ENCODE measurements at regions not wholly inside any gene's neighbourhood (a gene's known extent, or its start where the extent isn't known, plus 50 kb on each side); places are given as distances from the start of the nearest gene placed in this dataset.

- TF ChIP-seq CTCF (IDR thresholded peaks at IDR 0.05; ENCODE audit: low read length) (no peak), EZH2 (IDR thresholded peaks at IDR 0.05; ENCODE audit: borderline replicate concordance, low read length) (no peak)
- H3K4me1 ChIP-seq (ENCODE audit: insufficient read depth, low read length, severe bottlenecking), result no peaks in the 10 kb centered on the region
- no peak overlapping the region for H3K27ac ChIP-seq (ENCODE audit: low read depth, low read length, poor library complexity, severe bottlenecking)
- no peaks in the 10 kb centered on the region for H3F3A ChIP-seq (ENCODE audit: insufficient read depth, low read length)
- no peak overlapping the region for H2AFZ ChIP-seq (ENCODE audit: low read length)
- H3K9me3 ChIP-seq (ENCODE audit: low read length), result no peaks in the 10 kb centered on the region
- H3K79me2 ChIP-seq (ENCODE audit: insufficient read depth, low read length), result no peaks in the 10 kb centered on the region
- H3K9me2 ChIP-seq (ENCODE audit: low read depth, low read length), result no peaks in the 10 kb centered on the region
- H3K27me3 ChIP-seq (ENCODE audit: insufficient read depth, low read length), result no peaks in the 10 kb centered on the region
- no peaks in the 10 kb centered on the region for H3K36me3 ChIP-seq (ENCODE audit: insufficient read depth, low read length)
- no peak overlapping the region for H3K4me3 ChIP-seq (ENCODE audit: low read depth, low read length, poor library complexity, severe bottlenecking)
- no peak overlapping the region for H3K4me2 ChIP-seq (ENCODE audit: low read length)
- no peaks in the 10 kb centered on the region for H4K20me1 ChIP-seq (ENCODE audit: insufficient read depth, low read length)
- no peak overlapping the region for H3K9ac ChIP-seq (ENCODE audit: low read length)
These were observed 389.4 kb downstream of the TEX13C start for GRCh38 chrX:125709074-125709473.

GRCh38 chrX:125709532-125709931, 389.9 kb downstream of the TEX13C start:
- Histone ChIP-seq H3K79me2 (ENCODE audit: insufficient read depth, low read length) (no peaks in the 10 kb centered on the region), H3K9me2 (ENCODE audit: low read depth, low read length) (no peaks in the 10 kb centered on the region), H3K36me3 (ENCODE audit: insufficient read depth, low read length) (no peaks in the 10 kb centered on the region), H3K27me3 (ENCODE audit: insufficient read depth, low read length) (no peaks in the 10 kb centered on the region), H3K4me2 (ENCODE audit: low read length) (no peak overlapping the region), H3K9ac (ENCODE audit: low read length) (no peak overlapping the region), H3K4me3 (ENCODE audit: low read depth, low read length, poor library complexity, severe bottlenecking) (no peak overlapping the region), H3K9me3 (ENCODE audit: low read length) (no peaks in the 10 kb centered on the region), H3K4me1 (ENCODE audit: insufficient read depth, low read length, severe bottlenecking) (no peaks in the 10 kb centered on the region), H2AFZ (ENCODE audit: low read length) (no peak overlapping the region), H4K20me1 (ENCODE audit: insufficient read depth, low read length) (no peaks in the 10 kb centered on the region), H3F3A (ENCODE audit: insufficient read depth, low read length) (no peaks in the 10 kb centered on the region), H3K27ac (ENCODE audit: low read depth, low read length, poor library complexity, severe bottlenecking) (no peak overlapping the region)
- TF ChIP-seq EZH2 (IDR thresholded peaks at IDR 0.05; ENCODE audit: borderline replicate concordance, low read length) (no peak), CTCF (IDR thresholded peaks at IDR 0.05; ENCODE audit: low read length) (no peak)

GRCh38 chrX:125710403-125711062, 390.9 kb downstream of the TEX13C start:
- H3K4me2 ChIP-seq (ENCODE audit: low read length), result no peak overlapping the region
- H2AFZ ChIP-seq (ENCODE audit: low read length), result no peak overlapping the region
- H3K9me3 ChIP-seq (ENCODE audit: low read length), result no peaks in the 10 kb centered on the region
- H3K4me1 ChIP-seq (ENCODE audit: insufficient read depth, low read length, severe bottlenecking), result no peaks in the 10 kb centered on the region
- no peak overlapping the region for H3K27ac ChIP-seq (ENCODE audit: low read depth, low read length, poor library complexity, severe bottlenecking)
- H4K20me1 ChIP-seq (ENCODE audit: insufficient read depth, low read length), result no peaks in the 10 kb centered on the region
- H3K36me3 ChIP-seq (ENCODE audit: insufficient read depth, low read length), result no peaks in the 10 kb centered on the region
- H3K4me3 ChIP-seq (ENCODE audit: low read depth, low read length, poor library complexity, severe bottlenecking), result no peak overlapping the region
- TF ChIP-seq CTCF (IDR thresholded peaks at IDR 0.05; ENCODE audit: low read length) (no peak), EZH2 (IDR thresholded peaks at IDR 0.05; ENCODE audit: borderline replicate concordance, low read length) (no peak)
- no peaks in the 10 kb centered on the region for H3F3A ChIP-seq (ENCODE audit: insufficient read depth, low read length)
- no peaks in the 10 kb centered on the region for H3K27me3 ChIP-seq (ENCODE audit: insufficient read depth, low read length)
- H3K79me2 ChIP-seq (ENCODE audit: insufficient read depth, low read length), result no peaks in the 10 kb centered on the region
- H3K9ac ChIP-seq (ENCODE audit: low read length), result no peak overlapping the region
- H3K9me2 ChIP-seq (ENCODE audit: low read depth, low read length), result no peaks in the 10 kb centered on the region
